Inflammatory macrophage treated with lipopolysaccharide for 1 hour (primary cell): ENCODE measurements at regions not wholly inside any gene's neighbourhood (a gene's known extent, or its start where the extent isn't known, plus 50 kb on each side); places are given as distances from the start of the nearest gene placed in this dataset.
"Not testable (repeated sequence)": the region's sequence is repeated elsewhere in the genome, so short reads cannot be mapped to it uniquely, and the experiment has no call there.

Experiments
- DNase-seq, 2 donors: peaks; one replicate each; pipeline ENCODE4 v3.0.0-alpha.2; 2020 to 2022

DNA sequence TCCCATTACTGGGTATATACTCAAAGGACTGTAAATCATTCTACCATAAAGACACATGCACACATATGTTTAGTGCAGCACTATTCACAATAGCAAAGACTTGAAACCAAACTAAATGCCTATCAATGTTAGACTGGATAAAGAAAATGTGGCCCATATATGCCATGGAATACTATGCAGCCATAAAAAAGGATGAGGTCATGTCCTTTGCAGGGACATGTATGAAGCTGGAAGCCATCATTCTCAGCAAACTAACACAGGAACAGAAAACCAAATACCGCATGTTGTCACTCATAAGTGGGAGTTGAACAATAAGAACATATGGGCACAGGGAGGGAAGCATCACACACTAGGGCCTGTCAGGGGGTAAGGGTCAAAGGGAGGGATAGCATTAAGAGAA is 1172.4 kb upstream of the ADGRB3 start:
- DNase-seq: not testable (repeated sequence)

GRCh38 chr6:67459556-67459955 is 1175.5 kb upstream of the ADGRB3 start:
- no peak for DNase-seq

GRCh38 chr6:67458265-67458664 is 1176.8 kb upstream of the ADGRB3 start:
- no peak for DNase-seq

DNA sequence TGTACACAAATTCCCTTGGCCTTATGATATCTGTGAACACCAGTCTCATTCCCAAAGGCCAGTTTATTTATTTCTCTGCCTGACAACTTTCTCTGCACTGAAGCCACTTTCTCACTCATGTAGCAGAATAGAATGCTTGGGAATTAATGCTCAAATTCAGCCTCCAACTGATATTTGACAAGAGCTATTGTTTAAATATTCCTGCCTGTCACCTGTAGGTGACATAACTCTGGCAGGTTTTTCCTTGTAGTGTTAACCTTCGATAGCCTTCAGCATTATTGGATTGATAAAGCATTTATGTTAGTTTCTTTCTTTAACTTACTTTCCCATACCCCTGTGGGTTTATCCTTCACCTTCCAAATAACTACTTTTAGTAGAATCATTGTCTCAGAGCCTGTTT is 1183.2 kb upstream of the ADGRB3 start:
- DNase-seq: no peak

DNA sequence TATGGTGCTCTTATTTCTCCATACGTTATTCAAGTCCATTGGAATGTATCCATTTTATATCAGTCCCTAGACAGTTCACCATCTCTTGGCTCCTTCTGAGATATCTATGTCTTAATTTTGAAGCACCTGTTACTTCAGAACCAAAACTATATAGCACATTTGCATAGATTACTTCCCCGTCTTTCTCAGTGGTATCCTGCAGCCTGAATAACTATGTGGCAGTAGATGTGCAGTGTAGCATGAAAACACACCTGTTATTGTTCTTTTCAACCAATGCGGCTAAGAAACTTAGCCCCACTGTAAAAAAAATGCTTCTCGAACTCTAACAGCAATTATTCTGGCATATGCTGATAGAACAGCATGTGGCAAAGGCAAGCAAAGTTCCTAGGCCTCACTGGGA is 1184.4 kb upstream of the ADGRB3 start:
- DNase-seq: no peak

DNA sequence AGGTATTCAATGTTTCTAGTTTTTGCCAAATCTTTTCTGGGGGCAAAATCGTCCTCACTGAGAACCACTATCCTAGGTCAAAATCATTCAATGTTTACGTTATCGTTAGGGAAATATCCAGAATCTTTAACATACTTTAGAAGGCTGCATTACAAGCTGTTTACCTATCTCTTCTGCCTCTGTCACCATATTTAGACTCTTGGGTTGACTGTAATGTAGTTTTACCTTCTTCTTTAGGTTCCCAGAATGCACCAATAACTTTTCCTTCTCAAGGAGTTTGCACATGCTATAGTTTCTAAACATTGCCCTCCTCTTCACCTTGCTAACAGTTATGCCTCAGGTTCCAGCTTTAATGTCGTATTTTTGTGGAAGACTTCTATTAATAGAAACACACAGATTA is 1185.5 kb upstream of the ADGRB3 start:
- no peak for DNase-seq

DNA sequence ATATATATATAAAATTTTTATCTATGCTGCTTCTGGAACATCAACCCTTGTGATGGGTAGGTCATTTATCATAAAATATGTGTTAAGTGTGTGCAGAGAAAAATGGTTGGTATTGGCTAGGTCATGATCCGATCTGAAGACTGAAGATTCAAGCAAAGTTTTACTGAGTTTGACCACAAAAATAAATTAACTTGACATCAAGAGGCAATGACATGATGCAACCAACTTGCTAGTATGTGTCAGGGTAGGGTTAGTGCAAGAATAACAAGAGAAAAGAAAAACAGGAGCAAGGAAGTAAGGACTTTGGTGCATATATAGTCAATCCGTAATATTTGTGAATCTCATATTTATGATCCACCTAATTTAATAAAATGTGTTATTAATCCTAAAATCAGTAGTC is 1202.0 kb upstream of the ADGRB3 start:
- no peak for DNase-seq

- DNase-seq: no peak
These were observed 1204.0 kb upstream of the ADGRB3 start for GRCh38 chr6:67431076-67431475.

GRCh38 chr6:67426686-67427085 is 1208.4 kb upstream of the ADGRB3 start:
- DNase-seq: not testable (repeated sequence)

DNA sequence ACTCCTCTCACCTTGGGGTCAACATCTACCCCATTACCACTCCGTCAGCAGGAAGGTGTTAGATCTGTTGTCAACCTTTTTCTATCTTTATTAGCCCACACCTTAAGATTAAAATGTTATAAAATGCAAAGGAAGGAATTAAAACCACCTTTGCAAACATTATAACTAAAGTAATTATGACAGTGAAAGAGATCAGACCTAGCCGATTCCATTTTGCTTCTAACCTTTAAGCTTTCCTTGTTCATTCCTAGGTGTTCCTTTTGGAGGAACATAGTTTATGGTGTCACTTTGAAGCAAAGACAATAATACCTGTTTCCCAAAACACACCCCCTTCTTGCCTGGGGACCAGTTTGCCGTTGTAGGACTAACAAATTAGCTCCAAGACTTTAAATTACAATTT is 1223.0 kb upstream of the ADGRB3 start:
- no peak for DNase-seq

DNA sequence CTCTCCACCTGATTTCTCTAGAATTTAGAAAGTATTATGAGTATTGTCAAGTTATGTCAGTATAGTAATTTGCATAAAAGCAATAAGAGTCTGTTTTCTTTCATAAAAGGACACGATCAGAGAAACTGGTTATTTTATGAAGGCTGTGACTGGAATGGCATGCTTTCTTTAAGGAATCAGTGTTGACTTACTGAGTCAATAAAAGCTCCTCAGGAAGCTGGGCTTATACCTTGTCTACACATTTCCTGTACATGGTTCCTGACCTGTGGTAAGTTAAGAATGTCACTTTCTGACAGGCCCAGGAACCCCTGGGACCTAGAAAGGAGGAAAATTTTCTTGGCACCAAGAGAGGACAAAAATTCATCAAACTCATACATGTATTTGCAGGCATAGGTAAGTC is 1224.0 kb upstream of the ADGRB3 start:
- no peak for DNase-seq

- no peak for DNase-seq
These were observed 1240.8 kb upstream of the ADGRB3 start for GRCh38 chr6:67394254-67394653.

- DNase-seq: no peak
These were observed 1241.7 kb upstream of the ADGRB3 start for GRCh38 chr6:67393356-67393755.

- DNase-seq: no peak
These were observed 1243.1 kb upstream of the ADGRB3 start for GRCh38 chr6:67391955-67392354.

- no peak for DNase-seq
These were observed 1265.4 kb upstream of the ADGRB3 start for GRCh38 chr6:67369679-67370078.

DNA sequence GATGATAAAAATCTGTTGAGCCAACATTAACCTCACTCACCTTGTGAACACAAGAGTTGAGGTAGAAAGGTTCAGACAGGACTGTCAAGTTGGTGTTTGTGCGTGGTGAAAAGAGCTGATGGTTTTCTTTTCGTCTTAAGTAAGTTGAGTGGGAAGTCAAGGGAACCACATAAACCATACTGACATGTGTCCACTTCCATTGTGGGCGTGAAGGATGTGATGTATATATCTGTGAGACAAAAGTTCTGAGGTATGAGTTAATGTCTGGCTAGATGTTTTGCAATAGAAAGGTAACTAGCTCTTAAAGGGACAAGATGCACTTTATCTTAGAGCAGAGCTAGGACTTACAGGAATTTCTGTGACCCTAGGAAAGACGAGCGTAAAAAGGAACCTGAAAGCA is 1272.1 kb upstream of the ADGRB3 start:
- DNase-seq: no peak

DNA sequence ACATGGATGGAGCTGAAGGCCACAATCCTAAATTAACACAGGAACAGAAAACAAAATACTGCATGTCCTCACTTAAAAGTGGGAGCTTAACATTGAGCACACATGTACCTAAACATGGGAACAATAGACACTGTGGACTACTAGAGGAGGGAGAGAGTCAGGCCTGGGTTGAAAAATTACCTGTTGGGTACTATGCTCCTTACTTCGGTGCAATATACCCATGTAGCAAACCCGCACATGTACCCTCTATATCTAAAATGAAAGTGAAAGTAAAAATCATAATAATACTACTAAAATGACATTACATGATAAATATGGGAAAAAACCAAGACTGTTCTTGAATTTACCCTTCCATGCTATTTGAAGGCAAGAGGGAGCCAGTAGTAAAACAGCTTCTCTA is 1273.8 kb upstream of the ADGRB3 start:
- DNase-seq: no peak

DNA sequence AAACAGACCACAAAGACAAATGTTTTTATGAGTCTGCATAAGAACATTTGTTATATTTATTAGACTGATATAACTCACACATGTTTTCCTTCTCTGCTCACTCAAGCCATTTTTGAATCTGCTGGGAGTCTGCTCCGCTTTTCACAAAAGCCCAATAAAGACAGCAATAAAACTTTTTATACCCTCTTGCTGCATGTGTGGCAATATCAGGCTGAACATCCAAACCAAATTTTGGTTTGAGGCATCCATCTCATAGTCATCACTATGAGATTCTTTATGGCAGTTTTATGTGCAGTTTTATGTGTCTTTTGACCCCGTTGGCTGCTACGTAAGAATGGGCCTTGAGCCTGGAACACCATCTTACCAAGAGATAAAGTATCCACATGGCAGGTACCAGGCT is 1276.8 kb upstream of the ADGRB3 start:
- no peak for DNase-seq

DNA sequence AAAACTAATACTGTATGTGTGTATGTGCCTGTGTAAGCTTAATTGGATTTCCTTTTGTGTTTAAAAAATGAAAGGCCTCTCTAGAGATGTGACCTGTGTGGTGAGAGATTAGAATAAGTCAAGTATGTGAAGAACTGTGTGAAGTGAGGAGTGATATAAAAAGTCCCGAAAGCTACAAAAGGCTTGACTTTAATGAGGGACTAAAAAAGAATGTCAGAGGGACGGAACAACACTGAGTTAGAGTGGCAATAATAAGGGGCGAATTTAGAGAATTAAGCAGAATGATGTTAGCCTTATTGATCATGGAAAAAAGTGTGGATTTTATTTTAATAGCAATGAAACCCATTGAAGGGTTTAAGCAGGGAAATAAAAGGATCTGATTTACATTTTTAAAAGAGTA is 1281.2 kb upstream of the ADGRB3 start:
- DNase-seq: no peak

GRCh38 chr6:67352717-67353116 is 1282.4 kb upstream of the ADGRB3 start:
- no peak for DNase-seq

DNA sequence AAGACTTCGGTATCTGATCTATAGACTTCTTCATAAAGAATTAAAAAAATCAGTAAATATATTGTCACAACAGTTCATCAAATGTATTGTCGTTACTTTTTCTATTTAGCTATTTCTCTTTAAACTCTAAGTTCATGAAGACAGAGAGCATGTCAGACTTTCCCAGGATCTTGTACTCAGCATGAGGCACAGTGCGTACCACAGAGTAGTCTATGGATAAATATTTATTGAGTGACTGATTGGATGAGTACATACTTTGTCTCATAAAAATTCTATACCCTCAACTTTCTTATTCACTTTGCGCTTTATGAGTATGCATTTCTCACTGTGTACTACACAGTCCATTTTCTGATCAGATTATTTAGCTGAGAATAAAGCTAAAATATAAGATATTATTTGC is 1284.4 kb upstream of the ADGRB3 start:
- no peak for DNase-seq

- no peak for DNase-seq
These were observed 1289.1 kb upstream of the ADGRB3 start for GRCh38 chr6:67345946-67346345.

GRCh38 chr6:67336014-67336413 is 1299.1 kb upstream of the ADGRB3 start:
- no peak for DNase-seq

DNA sequence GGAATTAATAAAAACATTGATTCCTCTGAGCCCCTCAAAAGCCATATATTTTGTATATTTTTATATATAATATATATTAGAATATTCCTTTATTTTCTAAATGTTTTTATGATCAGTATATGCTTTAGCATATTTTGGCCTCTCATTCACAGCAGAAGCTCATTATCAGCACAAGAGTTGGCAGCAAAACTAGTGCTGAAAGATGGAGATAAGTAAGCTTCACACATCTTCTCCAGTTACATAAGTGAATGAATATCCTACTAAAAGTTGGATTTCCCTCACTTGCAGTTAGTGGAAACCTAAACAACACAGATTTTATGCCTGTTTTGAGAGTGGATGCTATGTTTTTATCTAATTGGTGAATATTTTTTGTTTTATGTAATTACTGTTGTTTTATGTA is 1303.8 kb upstream of the ADGRB3 start:
- DNase-seq: no peak

DNA sequence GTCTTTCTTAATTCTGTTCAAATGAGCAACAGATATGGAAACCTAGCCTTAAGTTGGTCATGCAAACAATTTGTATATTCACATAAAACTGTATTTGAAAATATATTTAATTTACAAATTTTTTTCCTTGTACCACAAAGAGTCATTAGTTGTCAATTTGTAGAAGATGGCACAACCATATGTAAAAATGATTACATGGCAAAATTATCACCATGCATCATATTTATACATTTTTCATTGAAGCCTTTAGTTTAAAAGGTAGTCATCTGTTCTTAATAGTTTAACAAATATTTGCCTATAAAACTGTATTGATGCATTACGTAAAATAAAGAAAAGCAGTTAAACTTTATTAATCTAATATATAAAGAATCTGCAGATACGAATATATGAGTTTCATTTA is 1306.8 kb upstream of the ADGRB3 start:
- DNase-seq: no peak

DNA sequence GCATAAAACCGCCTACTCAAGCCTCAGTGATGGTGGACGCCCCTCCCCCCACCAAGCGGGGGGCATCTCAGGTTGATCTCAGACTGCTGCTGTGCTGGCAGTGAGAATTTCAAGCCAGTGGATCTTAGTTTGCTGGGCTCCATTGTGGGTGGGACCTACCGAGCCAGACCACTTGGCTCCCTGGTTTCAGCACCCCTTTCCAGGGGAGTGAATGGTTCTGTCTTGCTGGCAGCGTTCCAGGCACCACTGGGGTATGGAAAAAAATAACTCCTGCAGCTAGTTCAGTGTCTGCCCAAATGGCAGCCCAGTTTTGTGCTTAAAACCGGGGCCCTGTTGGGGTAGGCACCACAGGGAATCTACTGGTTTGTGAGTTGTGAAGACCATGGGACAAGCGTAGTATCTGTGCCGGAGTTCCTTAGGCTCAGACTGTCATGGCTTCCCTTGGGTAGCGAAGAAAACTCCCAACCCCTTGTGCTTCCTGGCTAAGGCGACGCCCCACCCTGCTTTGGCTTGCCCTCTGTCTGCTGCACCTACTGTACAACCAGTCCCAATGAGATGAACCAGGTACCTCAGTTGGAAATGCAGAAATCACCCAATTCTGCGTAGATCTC is 1334.5 kb upstream of the ADGRB3 start:
- DNase-seq: no peak
